Ovary (tissue), 3 donors: ENCODE measurements at regions not wholly inside any gene's neighbourhood (a gene's known extent, or its start where the extent isn't known, plus 50 kb on each side); places are given as distances from the start of the nearest gene placed in this dataset.

Source experiments
- EP300 ChIP-seq: sonication (generic); formaldehyde crosslinking; IDR thresholded peaks from one replicate; pipeline ENCODE4 v1.6.1; 2017; ENCODE audit warnings: antibody characterized with exemption
- TF ChIP-seq, protein P1 (sequence below), 3 donors: fragments of 450-650 bp in 2 of 3; fragments of 200-600 bp in 1 of 3; IDR thresholded peaks; one replicate each; pipeline versions ENCODE4 v1.5.1 to v1.8.0; 2016 to 2022; ENCODE audit warnings: antibody characterized with exemption in 3 of 3, mild to moderate bottlenecking in 1 of 3
- donor health status: DM: no; HTN: no; CAD: no.

DNA sequence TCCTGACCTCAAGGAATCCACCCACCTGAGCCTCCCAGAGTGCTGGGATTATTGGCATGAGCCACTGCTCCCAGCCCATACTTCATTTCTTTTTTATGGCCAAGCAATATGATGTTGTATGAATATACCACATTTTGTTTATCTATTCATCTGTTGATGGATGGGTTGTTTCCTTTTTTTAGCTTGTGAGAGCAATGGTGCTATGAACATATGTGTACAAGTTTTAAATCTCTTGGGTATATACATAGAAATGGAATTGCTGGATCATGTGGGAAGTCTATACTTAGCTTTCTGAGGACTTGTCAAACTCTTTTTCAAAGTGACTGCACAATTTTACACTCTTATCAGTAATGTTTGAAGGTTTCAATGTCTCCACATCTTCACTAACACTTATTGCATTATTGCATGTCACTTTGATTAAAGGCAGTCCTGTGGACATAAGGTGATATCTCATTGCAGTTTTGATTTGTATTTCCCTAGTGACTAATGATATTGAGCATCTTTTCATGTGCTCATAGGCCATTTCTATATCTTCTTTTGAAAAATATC lies 167.1 kb upstream of the SPHKAP start:
- TF ChIP-seq, protein P1, sequence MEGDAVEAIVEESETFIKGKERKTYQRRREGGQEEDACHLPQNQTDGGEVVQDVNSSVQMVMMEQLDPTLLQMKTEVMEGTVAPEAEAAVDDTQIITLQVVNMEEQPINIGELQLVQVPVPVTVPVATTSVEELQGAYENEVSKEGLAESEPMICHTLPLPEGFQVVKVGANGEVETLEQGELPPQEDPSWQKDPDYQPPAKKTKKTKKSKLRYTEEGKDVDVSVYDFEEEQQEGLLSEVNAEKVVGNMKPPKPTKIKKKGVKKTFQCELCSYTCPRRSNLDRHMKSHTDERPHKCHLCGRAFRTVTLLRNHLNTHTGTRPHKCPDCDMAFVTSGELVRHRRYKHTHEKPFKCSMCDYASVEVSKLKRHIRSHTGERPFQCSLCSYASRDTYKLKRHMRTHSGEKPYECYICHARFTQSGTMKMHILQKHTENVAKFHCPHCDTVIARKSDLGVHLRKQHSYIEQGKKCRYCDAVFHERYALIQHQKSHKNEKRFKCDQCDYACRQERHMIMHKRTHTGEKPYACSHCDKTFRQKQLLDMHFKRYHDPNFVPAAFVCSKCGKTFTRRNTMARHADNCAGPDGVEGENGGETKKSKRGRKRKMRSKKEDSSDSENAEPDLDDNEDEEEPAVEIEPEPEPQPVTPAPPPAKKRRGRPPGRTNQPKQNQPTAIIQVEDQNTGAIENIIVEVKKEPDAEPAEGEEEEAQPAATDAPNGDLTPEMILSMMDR (IDR thresholded peaks at IDR 0.05) = no peak
- TF ChIP-seq EP300 = no peak
